ENCODE measurements at regions not wholly inside any gene's neighbourhood (a gene's known extent, or its start where the extent isn't known, plus 50 kb on each side); places are given as distances from the start of the nearest gene placed in this dataset.

GRCh38 chr9:16315720-16316119 lies 554.8 kb downstream of the BNC2 start:
- DNase-seq (ENCODE audit: extremely low read depth, low read depth): no peak
- H3K4me3 ChIP-seq (replicated peaks; ENCODE audit: low read depth, low read length): no peak overlapping the region
- no peak for TF ChIP-seq CTCF (IDR thresholded peaks at IDR 0.05; ENCODE audit: low read depth, low read length, missing control alignments)

- no peak for TF ChIP-seq CTCF (IDR thresholded peaks at IDR 0.05; ENCODE audit: low read depth, low read length, missing control alignments)
- H3K4me3 ChIP-seq (replicated peaks; ENCODE audit: low read depth, low read length): no peak overlapping the region
- DNase-seq (ENCODE audit: extremely low read depth, low read depth): no peak
These were observed 554.0 kb downstream of the BNC2 start for GRCh38 chr9:16316456-16316855.

- DNase-seq (ENCODE audit: extremely low read depth, low read depth): no peak
- H3K4me3 ChIP-seq (replicated peaks; ENCODE audit: low read depth, low read length): no peak overlapping the region
- TF ChIP-seq CTCF (IDR thresholded peaks at IDR 0.05; ENCODE audit: low read depth, low read length, missing control alignments): no peak
These were observed 553.3 kb downstream of the BNC2 start for GRCh38 chr9:16316911-16317817.

GRCh38 chr9:16318516-16319060 lies 551.9 kb downstream of the BNC2 start:
- DNase-seq (ENCODE audit: extremely low read depth, low read depth): no peak
- no peak overlapping the region for H3K4me3 ChIP-seq (replicated peaks; ENCODE audit: low read depth, low read length)
- TF ChIP-seq CTCF (IDR thresholded peaks at IDR 0.05; ENCODE audit: low read depth, low read length, missing control alignments): no peak

GRCh38 chr9:16319646-16320045 lies 550.8 kb downstream of the BNC2 start:
- DNase-seq (ENCODE audit: extremely low read depth, low read depth): no peak
- no peak for TF ChIP-seq CTCF (IDR thresholded peaks at IDR 0.05; ENCODE audit: low read depth, low read length, missing control alignments)

GRCh38 chr9:16320338-16320902 lies 550.0 kb downstream of the BNC2 start:
- no peak for DNase-seq (ENCODE audit: extremely low read depth, low read depth)
- H3K4me3 ChIP-seq (replicated peaks; ENCODE audit: low read depth, low read length): no peak overlapping the region
- TF ChIP-seq CTCF (IDR thresholded peaks at IDR 0.05; ENCODE audit: low read depth, low read length, missing control alignments): no peak

More at GRCh38 chr9:16319646-16320045, 550.8 kb downstream of the BNC2 start:
- H3K4me3 ChIP-seq (replicated peaks; ENCODE audit: low read depth, low read length): no peak overlapping the region
